ENCODE measurements at regions not wholly inside any gene's neighbourhood (a gene's known extent, or its start where the extent isn't known, plus 50 kb on each side); places are given as distances from the start of the nearest gene placed in this dataset.

- H3K4me3 ChIP-seq (ENCODE audit: low read depth in 1 of 2, low read length in 1 of 2): no peak overlapping the region
- TF ChIP-seq, protein P1, sequence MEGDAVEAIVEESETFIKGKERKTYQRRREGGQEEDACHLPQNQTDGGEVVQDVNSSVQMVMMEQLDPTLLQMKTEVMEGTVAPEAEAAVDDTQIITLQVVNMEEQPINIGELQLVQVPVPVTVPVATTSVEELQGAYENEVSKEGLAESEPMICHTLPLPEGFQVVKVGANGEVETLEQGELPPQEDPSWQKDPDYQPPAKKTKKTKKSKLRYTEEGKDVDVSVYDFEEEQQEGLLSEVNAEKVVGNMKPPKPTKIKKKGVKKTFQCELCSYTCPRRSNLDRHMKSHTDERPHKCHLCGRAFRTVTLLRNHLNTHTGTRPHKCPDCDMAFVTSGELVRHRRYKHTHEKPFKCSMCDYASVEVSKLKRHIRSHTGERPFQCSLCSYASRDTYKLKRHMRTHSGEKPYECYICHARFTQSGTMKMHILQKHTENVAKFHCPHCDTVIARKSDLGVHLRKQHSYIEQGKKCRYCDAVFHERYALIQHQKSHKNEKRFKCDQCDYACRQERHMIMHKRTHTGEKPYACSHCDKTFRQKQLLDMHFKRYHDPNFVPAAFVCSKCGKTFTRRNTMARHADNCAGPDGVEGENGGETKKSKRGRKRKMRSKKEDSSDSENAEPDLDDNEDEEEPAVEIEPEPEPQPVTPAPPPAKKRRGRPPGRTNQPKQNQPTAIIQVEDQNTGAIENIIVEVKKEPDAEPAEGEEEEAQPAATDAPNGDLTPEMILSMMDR (IDR thresholded peaks at IDR 0.05): no peak
- H3K36me3 ChIP-seq: no peaks in the 10 kb centered on the region
These were observed 305.4 kb upstream of the KIF2A start for GRCh38 chr5:62000646-62001045.

DNA sequence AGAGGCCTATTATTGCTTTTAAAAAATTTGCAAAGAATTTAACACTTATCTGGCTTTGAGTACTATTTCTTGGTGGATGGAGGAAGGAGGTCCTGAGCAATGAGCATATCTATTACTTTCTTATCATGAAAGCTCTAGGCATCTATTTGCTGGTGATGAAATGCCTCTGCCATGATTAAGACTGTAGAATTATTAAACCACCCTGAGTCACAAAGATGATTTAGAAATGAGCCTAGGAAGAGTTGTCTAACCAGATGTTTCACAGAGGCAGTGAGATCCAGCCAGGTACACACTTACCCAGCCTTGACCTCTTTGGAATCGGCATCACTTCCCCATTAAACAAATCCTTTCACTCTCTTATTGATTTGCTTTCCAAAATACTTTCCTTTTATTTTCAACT is 304.4 kb upstream of the KIF2A start:
- Histone ChIP-seq H3K36me3 (no peaks in the 10 kb centered on the region), H3K27me3 (no peaks in the 10 kb centered on the region), H3K27ac (no peak overlapping the region), H3K4me3 (ENCODE audit: low read depth in 1 of 2, low read length in 1 of 2) (no peak overlapping the region), H3K9me3 (no peaks in the 10 kb centered on the region), H3K4me1 (ENCODE audit: control insufficient read depth in 1 of 2, insufficient read depth in 1 of 2, low read depth in 1 of 2, low read length in 1 of 2) (no peaks in the 10 kb centered on the region)
- TF ChIP-seq, protein P1 (IDR thresholded peaks at IDR 0.05): no peak

More at GRCh38 chr5:62000646-62001045, 305.4 kb upstream of the KIF2A start:
- Histone ChIP-seq H3K27ac (no peak overlapping the region), H3K9me3 (no peaks in the 10 kb centered on the region), H3K4me1 (ENCODE audit: control insufficient read depth in 1 of 2, insufficient read depth in 1 of 2, low read depth in 1 of 2, low read length in 1 of 2) (no peaks in the 10 kb centered on the region), H3K27me3 (no peaks in the 10 kb centered on the region)

DNA sequence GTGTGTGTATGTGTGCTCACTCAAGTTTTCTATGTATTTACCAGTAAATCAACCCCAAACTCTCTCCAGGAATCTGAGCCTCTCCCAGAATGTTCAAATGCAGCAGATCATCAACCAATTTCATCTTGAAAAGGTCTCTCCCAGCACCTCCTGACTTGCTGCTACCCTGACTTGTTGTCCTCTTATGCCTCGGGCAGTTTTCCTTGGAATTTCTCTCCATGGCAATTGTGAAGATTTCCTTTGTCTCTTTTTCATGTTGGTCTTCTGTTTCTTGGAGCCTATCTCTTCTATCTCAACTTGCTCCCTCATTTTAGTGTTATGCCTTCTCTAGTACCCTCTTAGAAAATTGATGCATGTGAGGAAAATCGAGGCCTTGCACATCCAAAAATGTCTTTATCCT is 303.6 kb upstream of the KIF2A start:
- Histone ChIP-seq H3K4me3 (ENCODE audit: low read depth in 1 of 2, low read length in 1 of 2) (no peak overlapping the region), H3K27ac (no peak overlapping the region), H3K4me1 (ENCODE audit: control insufficient read depth in 1 of 2, insufficient read depth in 1 of 2, low read depth in 1 of 2, low read length in 1 of 2) (no peaks in the 10 kb centered on the region), H3K36me3 (no peaks in the 10 kb centered on the region), H3K9me3 (no peaks in the 10 kb centered on the region), H3K27me3 (no peaks in the 10 kb centered on the region)
- TF ChIP-seq, protein P1 (IDR thresholded peaks at IDR 0.05): no peak

- TF ChIP-seq, protein P1 (IDR thresholded peaks at IDR 0.05): no peak
- no peak overlapping the region for H3K27ac ChIP-seq
- H3K4me1 ChIP-seq (ENCODE audit: control insufficient read depth in 1 of 2, insufficient read depth in 1 of 2, low read depth in 1 of 2, low read length in 1 of 2): no peaks in the 10 kb centered on the region
- H3K27me3 ChIP-seq: no peaks in the 10 kb centered on the region
- H3K36me3 ChIP-seq: no peaks in the 10 kb centered on the region
- H3K4me3 ChIP-seq (ENCODE audit: low read depth in 1 of 2, low read length in 1 of 2): no peak overlapping the region
- H3K9me3 ChIP-seq: no peaks in the 10 kb centered on the region
These were observed 300.5 kb upstream of the KIF2A start for GRCh38 chr5:62005551-62005950.

- Histone ChIP-seq H3K27me3 (no peaks in the 10 kb centered on the region), H3K9me3 (no peaks in the 10 kb centered on the region), H3K36me3 (no peaks in the 10 kb centered on the region), H3K4me1 (ENCODE audit: control insufficient read depth in 1 of 2, insufficient read depth in 1 of 2, low read depth in 1 of 2, low read length in 1 of 2) (no peaks in the 10 kb centered on the region), H3K4me3 (ENCODE audit: low read depth in 1 of 2, low read length in 1 of 2) (no peak overlapping the region), H3K27ac (no peak overlapping the region)
- TF ChIP-seq, protein P1 (IDR thresholded peaks at IDR 0.05): no peak
These were observed 298.5 kb upstream of the KIF2A start for GRCh38 chr5:62007457-62007856.

All from neutrophil (primary cell).